ENCODE measurements at regions not wholly inside any gene's neighbourhood (a gene's known extent, or its start where the extent isn't known, plus 50 kb on each side); places are given as distances from the start of the nearest gene placed in this dataset.

DNA sequence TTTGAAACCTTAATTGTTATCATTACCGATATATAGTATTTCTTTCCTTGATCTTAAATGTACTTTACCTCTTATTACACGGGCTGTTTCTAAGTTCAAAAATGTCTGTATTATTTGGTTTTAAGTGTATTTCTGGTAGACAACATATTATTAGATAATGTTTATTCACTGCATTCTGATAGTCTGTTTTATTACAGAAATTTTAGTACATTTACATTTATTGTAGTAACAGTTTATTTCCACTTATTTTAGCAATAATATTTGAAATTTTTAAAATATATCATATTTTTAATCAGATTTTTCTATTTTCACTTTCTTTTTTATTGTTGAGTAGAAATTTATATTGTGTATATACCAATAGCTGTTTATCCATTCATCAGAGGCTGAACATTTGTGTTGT is 1195.2 kb downstream of the TBC1D22A start:
- DNase-seq (ENCODE audit: low spot score) = no peak
- H3K4me3 ChIP-seq = no peak overlapping the region
- H3K27ac ChIP-seq = no peak overlapping the region
- TF ChIP-seq, protein P1, sequence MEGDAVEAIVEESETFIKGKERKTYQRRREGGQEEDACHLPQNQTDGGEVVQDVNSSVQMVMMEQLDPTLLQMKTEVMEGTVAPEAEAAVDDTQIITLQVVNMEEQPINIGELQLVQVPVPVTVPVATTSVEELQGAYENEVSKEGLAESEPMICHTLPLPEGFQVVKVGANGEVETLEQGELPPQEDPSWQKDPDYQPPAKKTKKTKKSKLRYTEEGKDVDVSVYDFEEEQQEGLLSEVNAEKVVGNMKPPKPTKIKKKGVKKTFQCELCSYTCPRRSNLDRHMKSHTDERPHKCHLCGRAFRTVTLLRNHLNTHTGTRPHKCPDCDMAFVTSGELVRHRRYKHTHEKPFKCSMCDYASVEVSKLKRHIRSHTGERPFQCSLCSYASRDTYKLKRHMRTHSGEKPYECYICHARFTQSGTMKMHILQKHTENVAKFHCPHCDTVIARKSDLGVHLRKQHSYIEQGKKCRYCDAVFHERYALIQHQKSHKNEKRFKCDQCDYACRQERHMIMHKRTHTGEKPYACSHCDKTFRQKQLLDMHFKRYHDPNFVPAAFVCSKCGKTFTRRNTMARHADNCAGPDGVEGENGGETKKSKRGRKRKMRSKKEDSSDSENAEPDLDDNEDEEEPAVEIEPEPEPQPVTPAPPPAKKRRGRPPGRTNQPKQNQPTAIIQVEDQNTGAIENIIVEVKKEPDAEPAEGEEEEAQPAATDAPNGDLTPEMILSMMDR (IDR thresholded peaks at IDR 0.05) = no peak

DNA sequence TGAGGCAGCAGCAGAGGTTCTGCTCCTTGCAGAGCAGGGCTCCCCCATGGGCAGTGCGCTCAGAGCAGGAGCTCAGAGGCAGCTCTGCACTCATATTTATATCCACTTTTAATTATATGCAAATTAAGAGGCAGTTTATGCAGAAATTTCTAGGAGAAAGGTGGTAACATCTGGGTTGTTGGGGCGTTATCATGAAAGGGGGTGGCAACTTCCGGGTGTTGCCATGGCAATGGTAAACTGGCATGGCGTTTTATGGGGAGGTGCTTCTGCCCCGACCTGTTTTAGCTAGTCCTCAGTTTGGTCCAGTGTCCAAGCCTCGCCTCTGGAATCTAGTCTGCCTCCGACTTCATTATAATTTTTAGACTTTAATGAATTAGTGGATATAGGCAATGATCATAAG is 1191.7 kb downstream of the TBC1D22A start:
- no peak overlapping the region for H3K4me3 ChIP-seq
- TF ChIP-seq, protein P1 (IDR thresholded peaks at IDR 0.05) = no peak
- no peak for DNase-seq (ENCODE audit: low spot score)
- no peak overlapping the region for H3K27ac ChIP-seq

DNA sequence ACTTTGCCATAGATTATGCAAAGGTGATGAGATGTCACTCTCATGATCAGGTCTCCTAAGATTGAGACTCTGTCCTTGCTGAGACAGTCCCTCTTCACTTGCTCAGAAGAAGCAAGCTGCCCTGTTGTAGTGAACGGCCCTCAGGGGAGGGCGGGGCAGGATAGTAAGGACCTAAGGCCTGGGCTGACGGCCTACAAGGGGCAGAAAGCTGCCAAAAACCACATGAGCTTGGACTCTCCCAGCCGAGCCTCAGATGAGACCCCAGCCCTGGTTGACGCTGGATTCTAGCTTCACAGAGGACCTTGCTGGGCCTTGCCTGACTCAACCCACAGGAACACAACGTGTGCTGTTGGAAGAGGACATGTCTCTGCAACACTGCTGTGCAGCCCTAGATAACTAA is 1182.5 kb downstream of the TBC1D22A start:
- TF ChIP-seq, protein P1 (IDR thresholded peaks at IDR 0.05) = no peak
- DNase-seq (ENCODE audit: low spot score) = no peak
- no peak overlapping the region for H3K4me3 ChIP-seq
- no peak overlapping the region for H3K27ac ChIP-seq

GRCh38 chr22:47943729-47944700 is 1181.6 kb downstream of the TBC1D22A start:
- DNase-seq (ENCODE audit: low spot score) = no peak
- Histone ChIP-seq H3K4me3 (no peak overlapping the region), H3K27ac (no peak overlapping the region)
- TF ChIP-seq, protein P1 (IDR thresholded peaks at IDR 0.05) = no peak

GRCh38 chr22:47940211-47940610 is 1177.8 kb downstream of the TBC1D22A start:
- TF ChIP-seq, protein P1 (IDR thresholded peaks at IDR 0.05) = no peak
- DNase-seq (ENCODE audit: low spot score) = no peak
- Histone ChIP-seq H3K27ac (no peak overlapping the region), H3K4me3 (no peak overlapping the region)

DNA sequence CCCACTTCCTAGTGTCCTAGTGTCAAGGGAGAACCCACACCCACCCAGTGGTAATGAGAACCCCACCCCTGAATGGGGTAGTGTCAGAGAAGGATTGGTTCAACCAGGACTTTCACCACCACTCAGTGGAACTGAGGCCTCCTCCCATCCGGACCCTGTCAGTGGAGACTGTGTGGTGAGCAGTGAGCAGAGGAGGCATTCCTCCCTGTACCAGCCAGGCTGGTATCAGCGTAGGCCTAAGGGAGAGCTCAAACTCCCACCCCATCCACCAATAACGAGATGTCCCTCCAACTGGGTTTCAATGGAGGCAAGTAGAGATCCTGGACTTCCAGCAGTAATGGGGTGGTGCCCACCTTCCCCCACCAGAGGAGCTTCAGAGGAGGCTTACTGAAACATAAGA is 1171.4 kb downstream of the TBC1D22A start:
- no peak for DNase-seq (ENCODE audit: low spot score)
- no peak overlapping the region for H3K27ac ChIP-seq
- TF ChIP-seq, protein P1 (IDR thresholded peaks at IDR 0.05) = no peak
- H3K4me3 ChIP-seq = no peak overlapping the region

DNA sequence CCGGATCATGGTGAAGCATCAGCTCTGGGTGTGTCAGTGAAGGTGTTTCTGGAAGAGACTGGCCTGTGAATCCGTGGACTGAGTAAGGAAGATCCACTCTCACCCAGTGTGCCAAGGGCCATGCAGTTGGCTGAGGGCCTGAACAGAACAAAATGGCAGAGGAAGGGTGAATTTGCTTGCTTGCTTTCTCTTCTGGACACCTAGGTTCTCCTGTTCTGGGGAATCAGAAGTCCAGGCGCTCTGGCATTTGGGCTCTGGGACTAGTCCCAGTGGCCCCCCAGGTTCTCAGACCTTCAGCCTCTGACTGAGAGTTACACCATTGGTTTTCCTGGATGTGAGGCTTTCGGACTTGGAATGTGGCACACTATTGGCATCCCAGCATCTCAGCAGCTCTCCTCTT is 1170.8 kb downstream of the TBC1D22A start:
- no peak overlapping the region for H3K27ac ChIP-seq
- DNase-seq (ENCODE audit: low spot score) = no peak
- H3K4me3 ChIP-seq = no peak overlapping the region
- TF ChIP-seq, protein P1 (IDR thresholded peaks at IDR 0.05) = no peak
